Type B pancreatic cell (in vitro differentiated cells): ENCODE measurements at regions not wholly inside any gene's neighbourhood (a gene's known extent, or its start where the extent isn't known, plus 50 kb on each side); places are given as distances from the start of the nearest gene placed in this dataset.

Experiments used
- DNase-seq: peaks from one replicate; pipeline ENCODE4 v3.0.0; 2021; ENCODE audit warnings: mixed read lengths; ENCODE audit not compliant: unreplicated experiment; ENCODE audit errors: extremely low spot score
- H3K27ac Mint-ChIP-seq: 2 replicates; pipeline ENCODE4 v1.8.0; 2021; ENCODE audit warnings: mild to moderate bottlenecking, mixed read lengths
- H3K27me3 Mint-ChIP-seq: 2 replicates; pipeline ENCODE4 v1.8.0; 2021; ENCODE audit warnings: mixed read lengths
- H3K36me3 Mint-ChIP-seq: 2 replicates; pipeline ENCODE4 v1.8.0; 2021; ENCODE audit warnings: mixed read lengths
- H3K4me1 Mint-ChIP-seq: one replicate; pipeline ENCODE4 v1.8.0; 2021; ENCODE audit warnings: mixed read lengths; ENCODE audit not compliant: unreplicated experiment
- H3K4me3 Mint-ChIP-seq: 2 replicates; pipeline ENCODE4 v1.8.0; 2021; ENCODE audit warnings: mild to moderate bottlenecking, mixed read lengths
- H3K9me3 Mint-ChIP-seq: 2 replicates; pipeline ENCODE4 v1.8.0; 2021; ENCODE audit warnings: mixed read lengths
- CTCF ChIP-seq: fragments of 200-600 bp; sonication (generic); conservative IDR thresholded peaks from 2 replicates; pipeline ENCODE4 v1.5.0; 2021; ENCODE audit warnings: antibody characterized with exemption, mild to moderate bottlenecking

GRCh38 chr2:104660991-104661390, 192.9 kb upstream of the POU3F3 start:
- DNase-seq: no peak
- H3K4me1 Mint-ChIP-seq: peaks cover 9% of the 10 kb centered on the region
- H3K36me3 Mint-ChIP-seq: no peaks in the 10 kb centered on the region
- no peak overlapping the region for H3K4me3 Mint-ChIP-seq
- no peak overlapping the region for H3K27ac Mint-ChIP-seq
- TF ChIP-seq CTCF: no peak
- peaks cover 75% of the 10 kb centered on the region for H3K27me3 Mint-ChIP-seq
- H3K9me3 Mint-ChIP-seq: no peaks in the 10 kb centered on the region

DNA sequence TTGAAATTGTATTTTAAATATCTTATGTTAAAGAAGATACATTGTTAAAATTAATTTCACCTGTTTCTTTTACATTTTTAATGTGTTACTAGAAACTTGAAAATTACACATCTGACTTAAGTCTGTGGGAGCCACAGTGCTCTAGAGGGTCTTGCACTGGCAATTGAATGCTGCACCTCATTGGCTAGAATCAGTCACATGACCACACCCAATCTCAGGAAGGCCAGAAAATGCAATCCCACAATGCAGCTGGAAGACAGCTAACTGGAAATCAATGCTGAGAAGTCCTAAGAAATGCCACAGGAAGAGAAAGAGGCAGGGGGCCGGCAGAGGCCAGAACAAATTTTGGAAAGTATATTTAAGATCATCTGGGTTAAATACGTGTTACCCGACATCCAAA, 189.2 kb upstream of the POU3F3 start:
- Mint-ChIP-seq H3K9me3 (no peaks in the 10 kb centered on the region), H3K4me3 (no peak overlapping the region), H3K27me3 (peaks cover 58% of the 10 kb centered on the region), H3K4me1 (no peaks in the 10 kb centered on the region), H3K36me3 (no peaks in the 10 kb centered on the region), H3K27ac (no peak overlapping the region)
- no peak for DNase-seq
- no peak for TF ChIP-seq CTCF

DNA sequence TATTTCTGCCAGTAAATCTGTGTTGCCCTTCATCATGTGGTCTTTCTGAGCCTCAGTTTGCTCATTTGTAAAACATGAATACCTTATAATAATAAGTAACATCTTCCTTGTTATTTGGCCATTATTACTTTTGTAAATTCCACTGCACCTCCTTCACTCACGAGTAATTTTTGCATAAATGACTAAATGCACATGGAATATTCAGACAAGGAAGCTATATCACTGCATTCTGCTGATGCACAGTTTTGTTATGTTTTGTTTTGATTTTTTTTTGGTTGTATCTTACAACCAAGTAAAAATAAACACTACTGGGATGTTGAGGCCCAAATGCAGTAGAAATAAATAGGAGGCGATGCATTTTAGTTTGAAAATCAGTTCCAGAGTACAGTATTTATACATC, 185.3 kb upstream of the POU3F3 start:
- Mint-ChIP-seq H3K27me3 (peaks cover 36% of the 10 kb centered on the region), H3K27ac (no peak overlapping the region), H3K4me1 (no peaks in the 10 kb centered on the region), H3K36me3 (no peaks in the 10 kb centered on the region), H3K4me3 (no peak overlapping the region), H3K9me3 (no peaks in the 10 kb centered on the region)
- DNase-seq: no peak
- TF ChIP-seq CTCF: no peak

DNA sequence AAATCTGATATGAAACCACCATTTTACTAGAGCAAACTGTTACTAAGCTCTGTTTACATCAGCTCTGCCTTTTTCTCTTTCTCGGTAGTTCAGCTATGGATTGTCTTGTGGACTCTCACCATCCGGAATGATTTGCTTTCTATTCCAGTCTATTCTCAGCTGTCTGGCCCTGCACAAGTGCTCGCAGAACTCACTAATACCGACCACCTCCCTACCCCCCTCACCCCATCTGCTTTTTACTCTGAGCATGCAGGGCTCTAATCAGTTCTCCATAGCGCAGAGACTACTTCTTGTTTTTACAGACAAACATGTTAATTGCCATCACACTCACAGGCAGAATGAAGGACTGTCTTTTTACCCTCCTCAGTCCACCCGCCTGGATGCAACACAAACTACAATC, 180.7 kb upstream of the POU3F3 start:
- no peak for DNase-seq
- Mint-ChIP-seq H3K36me3 (no peaks in the 10 kb centered on the region), H3K27ac (no peak overlapping the region), H3K9me3 (no peaks in the 10 kb centered on the region), H3K4me1 (no peaks in the 10 kb centered on the region), H3K4me3 (no peak overlapping the region), H3K27me3 (peaks cover 19% of the 10 kb centered on the region)
- no peak for TF ChIP-seq CTCF

GRCh38 chr2:104678181-104678580, 175.7 kb upstream of the POU3F3 start:
- no peak for TF ChIP-seq CTCF
- DNase-seq: no peak
- H3K27me3 Mint-ChIP-seq: peaks cover 14% of the 10 kb centered on the region
- no peak overlapping the region for H3K27ac Mint-ChIP-seq
- H3K4me1 Mint-ChIP-seq: no peaks in the 10 kb centered on the region
- H3K4me3 Mint-ChIP-seq: no peak overlapping the region
- no peaks in the 10 kb centered on the region for H3K9me3 Mint-ChIP-seq
- H3K36me3 Mint-ChIP-seq: no peaks in the 10 kb centered on the region

DNA sequence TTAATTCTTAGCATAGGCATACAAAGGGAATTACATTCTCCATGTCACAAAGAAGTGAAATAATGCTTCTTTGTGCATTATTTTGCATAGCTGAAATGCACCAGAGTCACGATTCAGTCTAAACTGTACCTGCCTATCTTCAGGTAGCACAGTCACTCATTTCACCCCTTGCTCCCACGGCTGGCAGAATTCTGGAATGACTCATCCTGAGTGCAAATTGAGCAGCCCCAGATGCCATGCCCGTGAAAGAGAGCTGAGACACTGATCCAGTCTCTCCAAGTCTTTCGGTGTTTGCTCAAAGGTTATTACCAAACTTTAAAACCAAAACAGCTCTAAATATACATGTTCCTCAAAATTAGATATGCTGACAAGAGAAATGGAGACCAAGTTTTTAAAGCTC, 168.3 kb upstream of the POU3F3 start:
- Mint-ChIP-seq H3K4me1 (peaks cover 5% of the 10 kb centered on the region), H3K9me3 (no peaks in the 10 kb centered on the region), H3K27me3 (peaks cover 8% of the 10 kb centered on the region), H3K4me3 (no peak overlapping the region), H3K36me3 (no peaks in the 10 kb centered on the region), H3K27ac (no peak overlapping the region)
- DNase-seq: no peak
- no peak for TF ChIP-seq CTCF
